GM12878 (cell line): ENCODE measurements at regions not wholly inside any gene's neighbourhood (a gene's known extent, or its start where the extent isn't known, plus 50 kb on each side); places are given as distances from the start of the nearest gene placed in this dataset.

Experiments used
- EZH2 ChIP-seq: IDR thresholded peaks from 2 replicates; pipeline ENCODE4 v1.6.1; 2012; ENCODE audit warnings: low read depth, mild to moderate bottlenecking, control low read depth, inconsistent platforms, low read length, borderline replicate concordance; ENCODE audit not compliant: control insufficient read depth
- FOS ChIP-seq: IDR thresholded peaks from 3 replicates; pipeline ENCODE4 v1.6.1; 2011; ENCODE audit warnings: borderline replicate concordance; ENCODE audit not compliant: insufficient read length; ENCODE audit errors: extremely low read depth
- HCFC1 ChIP-seq: fragments of 150-350 bp; IDR thresholded peaks from 2 replicates; pipeline ENCODE4 v1.6.1; 2014; ENCODE audit warnings: low read length
- IKZF2 ChIP-seq, 2 experiments: fragments of 450-650 bp; IDR thresholded peaks; 2 replicates each; pipeline ENCODE4 v1.6.1; 2017; ENCODE audit warnings: mild to moderate bottlenecking in 2 of 2, moderate library complexity in 2 of 2
- TF ChIP-seq, protein P1 (sequence below): fragments of 450-650 bp; formaldehyde crosslinking; IDR thresholded peaks from 2 replicates; pipeline ENCODE4 v1.4.0; 2022; ENCODE audit warnings: mild to moderate bottlenecking, moderate library complexity
- TF ChIP-seq, protein P2 (sequence below): fragments of 450-650 bp; formaldehyde crosslinking; IDR thresholded peaks from 2 replicates; pipeline ENCODE4 v1.5.0; 2022; ENCODE audit warnings: mild to moderate bottlenecking, missing genetic modification characterization
- TF ChIP-seq, protein P3 (sequence below): fragments of 450-650 bp; IDR thresholded peaks from 2 replicates; pipeline ENCODE4 v1.6.1; 2017; ENCODE audit warnings: mild to moderate bottlenecking, moderate library complexity

DNA sequence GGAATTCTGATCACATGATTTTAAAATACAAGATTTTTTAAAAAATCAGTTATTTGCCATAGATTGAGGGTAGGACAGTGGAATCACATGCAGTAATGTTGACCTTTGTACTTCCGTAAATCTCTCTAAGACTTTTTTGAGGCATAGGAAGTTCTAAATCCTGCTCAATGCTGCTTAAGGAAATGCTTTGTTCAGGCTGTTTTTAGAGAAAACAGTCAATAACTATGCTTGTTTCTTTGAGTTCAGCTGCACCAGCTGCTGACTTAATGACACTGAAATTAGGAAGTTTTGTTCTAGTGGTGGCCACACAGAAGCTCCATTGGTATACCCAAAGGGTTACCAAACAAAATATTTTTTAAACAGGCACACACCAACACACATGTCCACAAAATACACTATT is 60.9 kb downstream of the KLF12 start (continued):
- TF ChIP-seq, protein P1, sequence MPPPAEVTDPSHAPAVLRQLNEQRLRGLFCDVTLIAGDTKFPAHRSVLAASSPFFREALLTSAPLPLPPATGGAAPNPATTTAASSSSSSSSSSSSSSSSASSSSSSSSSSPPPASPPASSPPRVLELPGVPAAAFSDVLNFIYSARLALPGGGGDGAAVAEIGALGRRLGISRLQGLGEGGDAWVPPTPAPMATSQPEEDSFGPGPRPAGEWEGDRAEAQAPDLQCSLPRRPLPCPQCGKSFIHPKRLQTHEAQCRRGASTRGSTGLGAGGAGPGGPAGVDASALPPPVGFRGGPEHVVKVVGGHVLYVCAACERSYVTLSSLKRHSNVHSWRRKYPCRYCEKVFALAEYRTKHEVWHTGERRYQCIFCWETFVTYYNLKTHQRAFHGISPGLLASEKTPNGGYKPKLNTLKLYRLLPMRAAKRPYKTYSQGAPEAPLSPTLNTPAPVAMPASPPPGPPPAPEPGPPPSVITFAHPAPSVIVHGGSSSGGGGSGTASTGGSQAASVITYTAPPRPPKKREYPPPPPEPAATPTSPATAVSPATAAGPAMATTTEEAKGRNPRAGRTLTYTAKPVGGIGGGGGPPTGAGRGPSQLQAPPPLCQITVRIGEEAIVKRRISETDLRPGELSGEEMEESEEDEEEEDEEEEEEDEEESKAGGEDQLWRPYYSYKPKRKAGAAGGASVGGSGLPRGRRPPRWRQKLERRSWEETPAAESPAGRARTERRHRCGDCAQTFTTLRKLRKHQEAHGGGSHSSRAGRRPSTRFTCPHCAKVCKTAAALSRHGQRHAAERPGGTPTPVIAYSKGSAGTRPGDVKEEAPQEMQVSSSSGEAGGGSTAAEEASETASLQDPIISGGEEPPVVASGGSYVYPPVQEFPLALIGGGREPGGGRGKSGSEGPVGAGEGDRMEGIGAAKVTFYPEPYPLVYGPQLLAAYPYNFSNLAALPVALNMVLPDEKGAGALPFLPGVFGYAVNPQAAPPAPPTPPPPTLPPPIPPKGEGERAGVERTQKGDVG (CRISPR knock-in tag): no peak
- TF ChIP-seq HCFC1: no peak
- no peak for TF ChIP-seq IKZF2 (IDR thresholded peaks at IDR 0.05)
- no peak for TF ChIP-seq FOS
- TF ChIP-seq, protein P2, sequence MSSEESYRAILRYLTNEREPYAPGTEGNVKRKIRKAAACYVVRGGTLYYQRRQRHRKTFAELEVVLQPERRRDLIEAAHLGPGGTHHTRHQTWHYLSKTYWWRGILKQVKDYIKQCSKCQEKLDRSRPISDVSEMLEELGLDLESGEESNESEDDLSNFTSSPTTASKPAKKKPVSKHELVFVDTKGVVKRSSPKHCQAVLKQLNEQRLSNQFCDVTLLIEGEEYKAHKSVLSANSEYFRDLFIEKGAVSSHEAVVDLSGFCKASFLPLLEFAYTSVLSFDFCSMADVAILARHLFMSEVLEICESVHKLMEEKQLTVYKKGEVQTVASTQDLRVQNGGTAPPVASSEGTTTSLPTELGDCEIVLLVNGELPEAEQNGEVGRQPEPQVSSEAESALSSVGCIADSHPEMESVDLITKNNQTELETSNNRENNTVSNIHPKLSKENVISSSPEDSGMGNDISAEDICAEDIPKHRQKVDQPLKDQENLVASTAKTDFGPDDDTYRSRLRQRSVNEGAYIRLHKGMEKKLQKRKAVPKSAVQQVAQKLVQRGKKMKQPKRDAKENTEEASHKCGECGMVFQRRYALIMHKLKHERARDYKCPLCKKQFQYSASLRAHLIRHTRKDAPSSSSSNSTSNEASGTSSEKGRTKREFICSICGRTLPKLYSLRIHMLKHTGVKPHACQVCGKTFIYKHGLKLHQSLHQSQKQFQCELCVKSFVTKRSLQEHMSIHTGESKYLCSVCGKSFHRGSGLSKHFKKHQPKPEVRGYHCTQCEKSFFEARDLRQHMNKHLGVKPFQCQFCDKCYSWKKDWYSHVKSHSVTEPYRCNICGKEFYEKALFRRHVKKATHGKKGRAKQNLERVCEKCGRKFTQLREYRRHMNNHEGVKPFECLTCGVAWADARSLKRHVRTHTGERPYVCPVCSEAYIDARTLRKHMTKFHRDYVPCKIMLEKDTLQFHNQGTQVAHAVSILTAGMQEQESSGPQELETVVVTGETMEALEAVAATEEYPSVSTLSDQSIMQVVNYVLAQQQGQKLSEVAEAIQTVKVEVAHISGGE (CRISPR knock-in tag): no peak
- TF ChIP-seq EZH2: no peak
- TF ChIP-seq, protein P3, sequence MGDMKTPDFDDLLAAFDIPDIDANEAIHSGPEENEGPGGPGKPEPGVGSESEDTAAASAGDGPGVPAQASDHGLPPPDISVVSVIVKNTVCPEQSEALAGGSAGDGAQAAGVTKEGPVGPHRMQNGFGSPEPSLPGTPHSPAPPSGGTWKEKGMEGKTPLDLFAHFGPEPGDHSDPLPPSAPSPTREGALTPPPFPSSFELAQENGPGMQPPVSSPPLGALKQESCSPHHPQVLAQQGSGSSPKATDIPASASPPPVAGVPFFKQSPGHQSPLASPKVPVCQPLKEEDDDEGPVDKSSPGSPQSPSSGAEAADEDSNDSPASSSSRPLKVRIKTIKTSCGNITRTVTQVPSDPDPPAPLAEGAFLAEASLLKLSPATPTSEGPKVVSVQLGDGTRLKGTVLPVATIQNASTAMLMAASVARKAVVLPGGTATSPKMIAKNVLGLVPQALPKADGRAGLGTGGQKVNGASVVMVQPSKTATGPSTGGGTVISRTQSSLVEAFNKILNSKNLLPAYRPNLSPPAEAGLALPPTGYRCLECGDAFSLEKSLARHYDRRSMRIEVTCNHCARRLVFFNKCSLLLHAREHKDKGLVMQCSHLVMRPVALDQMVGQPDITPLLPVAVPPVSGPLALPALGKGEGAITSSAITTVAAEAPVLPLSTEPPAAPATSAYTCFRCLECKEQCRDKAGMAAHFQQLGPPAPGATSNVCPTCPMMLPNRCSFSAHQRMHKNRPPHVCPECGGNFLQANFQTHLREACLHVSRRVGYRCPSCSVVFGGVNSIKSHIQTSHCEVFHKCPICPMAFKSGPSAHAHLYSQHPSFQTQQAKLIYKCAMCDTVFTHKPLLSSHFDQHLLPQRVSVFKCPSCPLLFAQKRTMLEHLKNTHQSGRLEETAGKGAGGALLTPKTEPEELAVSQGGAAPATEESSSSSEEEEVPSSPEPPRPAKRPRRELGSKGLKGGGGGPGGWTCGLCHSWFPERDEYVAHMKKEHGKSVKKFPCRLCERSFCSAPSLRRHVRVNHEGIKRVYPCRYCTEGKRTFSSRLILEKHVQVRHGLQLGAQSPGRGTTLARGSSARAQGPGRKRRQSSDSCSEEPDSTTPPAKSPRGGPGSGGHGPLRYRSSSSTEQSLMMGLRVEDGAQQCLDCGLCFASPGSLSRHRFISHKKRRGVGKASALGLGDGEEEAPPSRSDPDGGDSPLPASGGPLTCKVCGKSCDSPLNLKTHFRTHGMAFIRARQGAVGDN: no peak
